Sigmoid colon (tissue), 4 donors: ENCODE measurements at regions not wholly inside any gene's neighbourhood (a gene's known extent, or its start where the extent isn't known, plus 50 kb on each side); places are given as distances from the start of the nearest gene placed in this dataset.

Experiments
- POLR2A ChIP-seq, 2 donors: fragments of 450-650 bp; IDR thresholded peaks; one replicate each; pipeline ENCODE4 v1.6.1; 2016; ENCODE audit warnings: antibody characterized with exemption in 2 of 2, mild to moderate bottlenecking in 2 of 2, moderate library complexity in 2 of 2
- POLR2AphosphoS5 ChIP-seq, 4 donors: sonication (generic); formaldehyde crosslinking; IDR thresholded peaks; one replicate each; pipeline ENCODE4 v1.6.1; 2017; ENCODE audit warnings: antibody characterized with exemption in 4 of 4
- TF ChIP-seq, protein P1 (sequence below), 4 experiments: fragments of 450-650 bp in 3 of 4; fragments of 200-600 bp in 1 of 4; IDR thresholded peaks; one replicate each; pipeline ENCODE4 v1.5.1; 2016 to 2019; ENCODE audit warnings: antibody characterized with exemption in 4 of 4, mild to moderate bottlenecking in 3 of 4, moderate library complexity in 2 of 4

- TF ChIP-seq, protein P1, sequence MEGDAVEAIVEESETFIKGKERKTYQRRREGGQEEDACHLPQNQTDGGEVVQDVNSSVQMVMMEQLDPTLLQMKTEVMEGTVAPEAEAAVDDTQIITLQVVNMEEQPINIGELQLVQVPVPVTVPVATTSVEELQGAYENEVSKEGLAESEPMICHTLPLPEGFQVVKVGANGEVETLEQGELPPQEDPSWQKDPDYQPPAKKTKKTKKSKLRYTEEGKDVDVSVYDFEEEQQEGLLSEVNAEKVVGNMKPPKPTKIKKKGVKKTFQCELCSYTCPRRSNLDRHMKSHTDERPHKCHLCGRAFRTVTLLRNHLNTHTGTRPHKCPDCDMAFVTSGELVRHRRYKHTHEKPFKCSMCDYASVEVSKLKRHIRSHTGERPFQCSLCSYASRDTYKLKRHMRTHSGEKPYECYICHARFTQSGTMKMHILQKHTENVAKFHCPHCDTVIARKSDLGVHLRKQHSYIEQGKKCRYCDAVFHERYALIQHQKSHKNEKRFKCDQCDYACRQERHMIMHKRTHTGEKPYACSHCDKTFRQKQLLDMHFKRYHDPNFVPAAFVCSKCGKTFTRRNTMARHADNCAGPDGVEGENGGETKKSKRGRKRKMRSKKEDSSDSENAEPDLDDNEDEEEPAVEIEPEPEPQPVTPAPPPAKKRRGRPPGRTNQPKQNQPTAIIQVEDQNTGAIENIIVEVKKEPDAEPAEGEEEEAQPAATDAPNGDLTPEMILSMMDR (IDR thresholded peaks at IDR 0.05) = no peak
- no peak for TF ChIP-seq POLR2AphosphoS5 (IDR thresholded peaks at IDR 0.05)
- no peak for TF ChIP-seq POLR2A (IDR thresholded peaks at IDR 0.05)
These were observed 83.7 kb upstream of the TMED7 start for GRCh38 chr5:115709585-115709984.
